BLaER1 treated with 17β-estradiol and CSF1 and Interleukin-3, amounts not matched to agents 10 nM and 100 nM (cell line): ENCODE measurements at regions not wholly inside any gene's neighbourhood (a gene's known extent, or its start where the extent isn't known, plus 50 kb on each side); places are given as distances from the start of the nearest gene placed in this dataset.

ENCODE experiments used
- H3K27ac ChIP-seq, 11 experiments: shearing (Covaris generic); formaldehyde crosslinking; 2 replicates each; pipeline ENCODE4 v1.8.1; 2022
- H3K27me3 ChIP-seq, 11 experiments: shearing (Covaris generic); formaldehyde crosslinking; 2 replicates each; pipeline ENCODE4 v1.8.1; 2022
- H3K36me3 ChIP-seq, 11 experiments: shearing (Covaris generic); formaldehyde crosslinking; 2 replicates each; pipeline ENCODE4 v1.8.1; 2022
- H3K4me1 ChIP-seq, 10 experiments: shearing (Covaris generic); formaldehyde crosslinking; 2 replicates each; pipeline ENCODE4 v1.8.1; 2022
- H3K4me2 ChIP-seq, 11 experiments: shearing (Covaris generic); formaldehyde crosslinking; 2 replicates each; pipeline ENCODE4 v1.8.1; 2022
- H3K4me3 ChIP-seq, 10 experiments: shearing (Covaris generic); formaldehyde crosslinking; 2 replicates each; pipeline ENCODE4 v1.8.1; 2022
- H3K9ac ChIP-seq, 11 experiments: shearing (Covaris generic); formaldehyde crosslinking; 2 replicates each; pipeline ENCODE4 v1.8.1; 2022
- H3K9me3 ChIP-seq, 11 experiments: shearing (Covaris generic); formaldehyde crosslinking; replicated peaks in 1 of 11; 2 replicates each; pipeline ENCODE4 v1.8.1; 2022
- H4K20me1 ChIP-seq, 11 experiments: shearing (Covaris generic); formaldehyde crosslinking; 2 replicates each; pipeline ENCODE4 v1.8.1; 2022
- Cebpa-rat ChIP-seq, 11 experiments: shearing (Covaris generic); IDR thresholded peaks; 2 replicates each; pipeline ENCODE4 v1.8.1; 2022

- H3K4me1 ChIP-seq = no peaks in the 10 kb centered on the region
- no peak overlapping the region for H3K4me3 ChIP-seq
- no peaks in the 10 kb centered on the region for H4K20me1 ChIP-seq
- no peak overlapping the region for H3K4me2 ChIP-seq
- TF ChIP-seq Cebpa-rat (IDR thresholded peaks at IDR 0.05) = no peak
- H3K9ac ChIP-seq = no peak overlapping the region
- H3K27ac ChIP-seq = no peak overlapping the region
- H3K9me3 ChIP-seq = peaks cover 0 to 11% (median 4%) of the 10 kb centered on the region in 11 experiments; a peak in 4 of 22 replicates
- no peaks in the 10 kb centered on the region for H3K36me3 ChIP-seq
- no peaks in the 10 kb centered on the region for H3K27me3 ChIP-seq
Observed at GRCh38 chr4:59060895-59061294, 1950.7 kb upstream of the IGFBP7 start.

GRCh38 chr4:59063015-59063720, 1953.0 kb upstream of the IGFBP7 start:
- peaks cover 0 to 11% (median 4%) of the 10 kb centered on the region in 11 experiments; a peak in 4 of 22 replicates for H3K9me3 ChIP-seq
- no peaks in the 10 kb centered on the region for H3K27me3 ChIP-seq
- no peak overlapping the region for H3K4me3 ChIP-seq
- H3K27ac ChIP-seq = no peak overlapping the region
- no peaks in the 10 kb centered on the region for H3K4me1 ChIP-seq
- TF ChIP-seq Cebpa-rat (IDR thresholded peaks at IDR 0.05) = no peak
- H3K36me3 ChIP-seq = no peaks in the 10 kb centered on the region
- no peak overlapping the region for H3K9ac ChIP-seq
- H3K4me2 ChIP-seq = no peak overlapping the region
- no peaks in the 10 kb centered on the region for H4K20me1 ChIP-seq

GRCh38 chr4:59068722-59069418, 1958.7 kb upstream of the IGFBP7 start:
- Histone ChIP-seq H3K27me3 (no peaks in the 10 kb centered on the region), H4K20me1 (no peaks in the 10 kb centered on the region)
- no peak for TF ChIP-seq Cebpa-rat (IDR thresholded peaks at IDR 0.05)

GRCh38 chr4:59086410-59086809, 1976.2 kb upstream of the IGFBP7 start:
- Histone ChIP-seq H3K9ac (no peak overlapping the region), H3K27ac (no peak overlapping the region), H3K4me1 (no peaks in the 10 kb centered on the region), H3K4me2 (no peak overlapping the region), H3K27me3 (no peaks in the 10 kb centered on the region), H3K4me3 (no peak overlapping the region), H4K20me1 (no peaks in the 10 kb centered on the region), H3K36me3 (no peaks in the 10 kb centered on the region), H3K9me3 (no peaks in the 10 kb centered on the region)
- TF ChIP-seq Cebpa-rat (IDR thresholded peaks at IDR 0.05) = no peak

More at GRCh38 chr4:59068722-59069418, 1958.7 kb upstream of the IGFBP7 start:
- no peaks in the 10 kb centered on the region for H3K9me3 ChIP-seq
- no peaks in the 10 kb centered on the region for H3K36me3 ChIP-seq
- no peak overlapping the region for H3K27ac ChIP-seq
- no peak overlapping the region for H3K4me3 ChIP-seq
- H3K4me2 ChIP-seq = no peak overlapping the region
- no peak overlapping the region for H3K9ac ChIP-seq
- H3K4me1 ChIP-seq = no peaks in the 10 kb centered on the region

- no peak for TF ChIP-seq Cebpa-rat (IDR thresholded peaks at IDR 0.05)
- no peaks in the 10 kb centered on the region for H3K36me3 ChIP-seq
- no peak overlapping the region for H3K4me2 ChIP-seq
- no peaks in the 10 kb centered on the region for H3K27me3 ChIP-seq
- no peaks in the 10 kb centered on the region for H3K9me3 ChIP-seq
- H3K27ac ChIP-seq = no peak overlapping the region
- H3K4me3 ChIP-seq = no peak overlapping the region
- H4K20me1 ChIP-seq = no peaks in the 10 kb centered on the region
- H3K9ac ChIP-seq = no peak overlapping the region
- H3K4me1 ChIP-seq = no peaks in the 10 kb centered on the region
Observed at GRCh38 chr4:59091146-59092142, 1981.3 kb upstream of the IGFBP7 start.

- Histone ChIP-seq H3K27ac (no peak overlapping the region), H3K4me3 (no peak overlapping the region), H3K36me3 (no peaks in the 10 kb centered on the region), H3K4me1 (no peaks in the 10 kb centered on the region), H3K9ac (no peak overlapping the region), H3K27me3 (no peaks in the 10 kb centered on the region), H3K4me2 (no peak overlapping the region), H4K20me1 (no peaks in the 10 kb centered on the region), H3K9me3 (no peaks in the 10 kb centered on the region)
- TF ChIP-seq Cebpa-rat (IDR thresholded peaks at IDR 0.05) = no peak
Observed at GRCh38 chr4:59094505-59094904, 1984.3 kb upstream of the IGFBP7 start.

- H3K4me1 ChIP-seq = no peaks in the 10 kb centered on the region
- H3K27me3 ChIP-seq = no peaks in the 10 kb centered on the region
- H3K4me2 ChIP-seq = no peak overlapping the region
- H3K27ac ChIP-seq = no peak overlapping the region
- H3K9me3 ChIP-seq = no peaks in the 10 kb centered on the region
- TF ChIP-seq Cebpa-rat (IDR thresholded peaks at IDR 0.05) = no peak
- H3K4me3 ChIP-seq = no peak overlapping the region
- H4K20me1 ChIP-seq = no peaks in the 10 kb centered on the region
- no peak overlapping the region for H3K9ac ChIP-seq
- H3K36me3 ChIP-seq = no peaks in the 10 kb centered on the region
Observed at GRCh38 chr4:59102311-59102710, 1992.1 kb upstream of the IGFBP7 start.

- Histone ChIP-seq H3K9me3 (no peaks in the 10 kb centered on the region), H3K27ac (no peak overlapping the region), H3K4me2 (no peak overlapping the region), H3K27me3 (no peaks in the 10 kb centered on the region), H3K9ac (no peak overlapping the region), H3K36me3 (no peaks in the 10 kb centered on the region), H4K20me1 (no peaks in the 10 kb centered on the region), H3K4me1 (no peaks in the 10 kb centered on the region), H3K4me3 (no peak overlapping the region)
- no peak for TF ChIP-seq Cebpa-rat (IDR thresholded peaks at IDR 0.05)
Observed at GRCh38 chr4:59120287-59120814, 2010.2 kb upstream of the IGFBP7 start.

GRCh38 chr4:59122626-59123025, 2012.4 kb upstream of the IGFBP7 start:
- Histone ChIP-seq H3K9me3 (no peaks in the 10 kb centered on the region), H3K9ac (no peak overlapping the region), H3K27ac (no peak overlapping the region), H4K20me1 (no peaks in the 10 kb centered on the region), H3K4me1 (no peaks in the 10 kb centered on the region), H3K36me3 (no peaks in the 10 kb centered on the region), H3K4me3 (no peak overlapping the region), H3K4me2 (no peak overlapping the region), H3K27me3 (no peaks in the 10 kb centered on the region)
- TF ChIP-seq Cebpa-rat (IDR thresholded peaks at IDR 0.05) = no peak
